ENCODE measurements at regions not wholly inside any gene's neighbourhood (a gene's known extent, or its start where the extent isn't known, plus 50 kb on each side); places are given as distances from the start of the nearest gene placed in this dataset.

- Mint-ChIP-seq H3K9me3 (ENCODE audit: unreplicated experiment) (no peaks in the 10 kb centered on the region), H3K4me3 (ENCODE audit: unreplicated experiment) (no peak overlapping the region), H3K27ac (ENCODE audit: unreplicated experiment) (no peak overlapping the region), H3K27me3 (ENCODE audit: unreplicated experiment) (no peaks in the 10 kb centered on the region), H3K36me3 (ENCODE audit: unreplicated experiment) (no peaks in the 10 kb centered on the region), H3K4me1 (ENCODE audit: low read depth, unreplicated experiment) (no peaks in the 10 kb centered on the region)
- no peak for TF ChIP-seq CTCF (IDR thresholded peaks at IDR 0.05; ENCODE audit: partially characterized antibody, unreplicated experiment)
- no peak for DNase-seq
Measured at GRCh38 chr6:90922325-90922724, 335.5 kb upstream of the MAP3K7 start.

GRCh38 chr6:90918361-90918760 lies 331.5 kb upstream of the MAP3K7 start:
- peaks cover 8% of the 10 kb centered on the region for H3K36me3 Mint-ChIP-seq (ENCODE audit: unreplicated experiment)
- DNase-seq = no peak
- no peak for TF ChIP-seq CTCF (IDR thresholded peaks at IDR 0.05; ENCODE audit: partially characterized antibody, unreplicated experiment)
- no peak overlapping the region for H3K4me3 Mint-ChIP-seq (ENCODE audit: unreplicated experiment)
- no peak overlapping the region for H3K27ac Mint-ChIP-seq (ENCODE audit: unreplicated experiment)
- H3K4me1 Mint-ChIP-seq (ENCODE audit: low read depth, unreplicated experiment) = no peaks in the 10 kb centered on the region
- peaks cover 4% of the 10 kb centered on the region for H3K9me3 Mint-ChIP-seq (ENCODE audit: unreplicated experiment)
- H3K27me3 Mint-ChIP-seq (ENCODE audit: unreplicated experiment) = no peaks in the 10 kb centered on the region

- H3K27me3 Mint-ChIP-seq (ENCODE audit: unreplicated experiment) = no peaks in the 10 kb centered on the region
- no peak for TF ChIP-seq CTCF (IDR thresholded peaks at IDR 0.05; ENCODE audit: partially characterized antibody, unreplicated experiment)
- H3K27ac Mint-ChIP-seq (ENCODE audit: unreplicated experiment) = no peak overlapping the region
- H3K4me3 Mint-ChIP-seq (ENCODE audit: unreplicated experiment) = no peak overlapping the region
- DNase-seq = no peak
- H3K36me3 Mint-ChIP-seq (ENCODE audit: unreplicated experiment) = peaks cover 8% of the 10 kb centered on the region
- peaks cover 4% of the 10 kb centered on the region for H3K9me3 Mint-ChIP-seq (ENCODE audit: unreplicated experiment)
- H3K4me1 Mint-ChIP-seq (ENCODE audit: low read depth, unreplicated experiment) = no peaks in the 10 kb centered on the region
Measured at GRCh38 chr6:90917376-90917775, 330.5 kb upstream of the MAP3K7 start.

GRCh38 chr6:90916968-90917367 lies 330.1 kb upstream of the MAP3K7 start:
- H3K9me3 Mint-ChIP-seq (ENCODE audit: unreplicated experiment) = peaks cover 4% of the 10 kb centered on the region
- H3K27me3 Mint-ChIP-seq (ENCODE audit: unreplicated experiment) = no peaks in the 10 kb centered on the region
- H3K36me3 Mint-ChIP-seq (ENCODE audit: unreplicated experiment) = peaks cover 8% of the 10 kb centered on the region
- no peaks in the 10 kb centered on the region for H3K4me1 Mint-ChIP-seq (ENCODE audit: low read depth, unreplicated experiment)
- no peak overlapping the region for H3K4me3 Mint-ChIP-seq (ENCODE audit: unreplicated experiment)
- DNase-seq = no peak
- no peak overlapping the region for H3K27ac Mint-ChIP-seq (ENCODE audit: unreplicated experiment)
- TF ChIP-seq CTCF (IDR thresholded peaks at IDR 0.05; ENCODE audit: partially characterized antibody, unreplicated experiment) = no peak

- H3K4me1 Mint-ChIP-seq (ENCODE audit: low read depth, unreplicated experiment) = no peaks in the 10 kb centered on the region
- H3K36me3 Mint-ChIP-seq (ENCODE audit: unreplicated experiment) = peaks cover 8% of the 10 kb centered on the region
- no peak for DNase-seq
- H3K27me3 Mint-ChIP-seq (ENCODE audit: unreplicated experiment) = no peaks in the 10 kb centered on the region
- TF ChIP-seq CTCF (IDR thresholded peaks at IDR 0.05; ENCODE audit: partially characterized antibody, unreplicated experiment) = no peak
- no peak overlapping the region for H3K27ac Mint-ChIP-seq (ENCODE audit: unreplicated experiment)
- no peak overlapping the region for H3K4me3 Mint-ChIP-seq (ENCODE audit: unreplicated experiment)
- H3K9me3 Mint-ChIP-seq (ENCODE audit: unreplicated experiment) = peaks cover 4% of the 10 kb centered on the region
Measured at GRCh38 chr6:90915224-90915915, 328.5 kb upstream of the MAP3K7 start.

Measured in glutamatergic neuron (in vitro differentiated cells).